Activated naive CD4-positive, alpha-beta T cell (primary cell): ENCODE measurements at regions not wholly inside any gene's neighbourhood (a gene's known extent, or its start where the extent isn't known, plus 50 kb on each side); places are given as distances from the start of the nearest gene placed in this dataset.

Experiments used
- DNase-seq, 4 experiments: peaks; one replicate each; lab custom pipeline; 2025; lab: John Stamatoyannopoulos, UW

GRCh38 chr10:47053081-47053798 lies 142.0 kb downstream of the PTPN20 start:
- no peak for DNase-seq

DNA sequence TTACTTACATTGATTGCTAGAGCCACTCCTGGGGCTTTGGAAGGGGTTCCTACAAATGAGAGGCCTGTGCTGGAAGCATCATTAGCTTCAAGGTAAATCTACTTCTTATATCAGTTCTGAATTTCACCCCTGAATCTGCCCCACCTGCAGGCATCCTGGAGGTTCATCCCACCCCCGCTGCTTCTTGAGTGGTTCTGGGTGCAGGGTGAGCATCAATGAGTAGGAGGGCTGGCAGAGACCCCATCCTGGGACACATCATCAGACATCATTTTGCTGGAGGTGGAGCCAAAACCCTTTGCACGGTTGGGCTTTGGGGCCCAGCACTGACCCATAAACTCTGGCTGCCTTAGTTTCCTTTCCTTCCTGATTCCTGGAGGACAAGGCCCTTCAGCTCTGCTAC lies 143.7 kb downstream of the PTPN20 start:
- DNase-seq: no peak

- DNase-seq: no peak
Observed at GRCh38 chr10:47055386-47056246, 144.4 kb downstream of the PTPN20 start.

DNA sequence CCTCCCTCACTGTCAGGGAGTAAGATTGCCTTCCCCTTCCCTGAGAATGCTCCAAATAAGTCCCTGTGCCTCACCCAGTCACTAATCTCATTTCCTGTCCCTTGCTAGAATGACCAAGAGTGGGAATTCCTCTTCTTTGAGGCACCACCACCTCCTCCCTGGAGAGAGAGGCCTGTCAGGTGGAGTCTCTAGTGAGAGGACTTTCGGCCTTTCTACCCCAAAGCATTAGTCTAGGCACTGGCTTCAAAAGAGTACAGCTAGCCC lies 145.0 kb downstream of the PTPN20 start:
- DNase-seq: no peak

DNA sequence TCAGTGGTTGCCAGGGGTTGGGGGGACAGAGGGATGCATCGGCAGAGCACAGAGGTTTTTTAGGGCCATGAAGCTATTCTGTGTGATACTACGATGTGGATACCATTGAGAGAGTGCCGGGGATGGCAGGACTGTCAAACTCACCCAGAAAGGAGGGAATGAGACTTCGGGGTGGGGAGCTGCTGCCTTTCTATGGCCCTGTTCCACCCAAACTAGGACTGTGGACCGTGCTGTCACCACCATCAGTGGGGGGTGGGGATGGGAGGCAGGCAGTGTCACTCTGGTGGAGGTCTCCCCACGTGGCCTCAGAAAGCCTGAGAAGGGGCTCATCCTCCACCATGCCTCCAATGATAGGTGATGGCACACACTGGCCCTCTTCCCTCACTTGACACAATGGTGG lies 146.2 kb downstream of the PTPN20 start:
- DNase-seq: no peak

GRCh38 chr10:47058032-47058702 lies 146.9 kb downstream of the PTPN20 start:
- no peak for DNase-seq

DNA sequence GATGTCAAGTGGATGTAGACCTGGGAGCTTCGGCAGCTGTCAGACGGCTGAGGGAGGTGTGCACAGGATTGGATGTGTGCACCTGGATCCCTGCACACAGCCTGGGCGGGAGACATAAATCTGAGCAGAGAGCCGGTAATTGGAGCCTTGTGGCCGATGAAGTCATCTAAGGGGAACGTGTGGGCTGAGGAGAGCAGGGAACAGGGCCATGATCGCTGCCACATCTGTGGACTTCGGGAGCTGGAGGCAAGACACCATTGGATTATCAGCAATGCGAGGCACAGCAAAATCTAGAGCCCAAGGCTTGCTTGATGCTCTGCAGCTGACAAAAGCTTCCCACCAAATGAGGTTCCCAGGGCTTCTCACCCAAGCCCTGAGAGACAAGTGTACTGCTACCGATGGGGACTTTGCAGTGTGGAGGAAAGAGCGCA lies 147.7 kb downstream of the PTPN20 start:
- no peak for DNase-seq

DNA sequence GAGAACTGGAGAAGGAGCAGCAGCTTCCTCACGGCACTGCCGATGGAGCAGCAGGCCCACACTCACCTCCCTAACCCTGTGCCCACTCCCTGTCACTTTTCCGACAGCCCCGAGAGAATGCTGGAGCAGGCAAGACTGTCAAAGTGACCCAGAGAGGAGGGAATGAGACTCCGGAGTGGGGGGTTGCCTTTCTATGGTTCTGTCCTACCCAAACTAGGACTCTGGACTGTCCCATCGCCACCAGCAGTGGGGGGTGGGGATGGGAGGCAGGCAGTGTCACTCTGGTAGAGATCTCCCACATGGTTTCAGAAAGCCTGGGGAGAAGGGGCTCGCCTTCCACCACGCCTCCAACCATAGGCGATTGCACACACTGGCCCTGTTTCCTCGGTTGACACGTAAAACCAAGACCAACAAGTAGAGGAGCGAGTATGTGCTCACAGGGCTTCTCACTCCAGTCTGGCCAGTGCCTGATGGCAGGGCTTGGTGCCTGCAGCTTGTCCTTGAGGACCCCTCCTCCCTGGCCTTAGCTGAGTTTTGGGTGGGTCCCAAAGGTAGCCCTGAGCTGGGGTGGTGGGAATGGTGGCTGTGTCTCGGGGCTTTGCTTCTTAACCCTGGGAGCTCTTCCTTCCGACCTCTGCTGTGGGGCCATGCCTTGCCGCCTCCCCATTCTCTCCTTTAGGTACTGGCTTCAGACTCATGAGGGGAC lies 148.5 kb downstream of the PTPN20 start:
- DNase-seq: no peak

DNA sequence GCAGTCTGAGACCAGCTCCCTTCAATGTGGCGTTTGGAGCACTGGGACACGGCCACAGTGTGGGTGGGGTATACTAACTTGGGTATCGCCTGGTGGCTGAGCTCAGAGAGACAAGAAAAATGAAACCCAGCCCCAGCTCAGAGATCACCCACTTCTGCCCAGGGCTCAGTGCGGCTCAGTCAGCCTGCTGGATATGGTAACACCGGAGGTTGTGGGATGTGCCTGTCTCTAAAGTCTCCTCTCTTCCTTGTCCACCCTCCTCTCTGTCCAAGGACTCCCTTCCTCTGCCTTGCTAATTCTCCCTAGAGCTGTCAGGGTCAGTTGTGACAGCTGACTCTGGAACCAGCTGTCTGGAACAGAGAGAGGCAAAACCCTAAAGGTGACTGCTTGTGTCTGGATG lies 149.1 kb downstream of the PTPN20 start:
- DNase-seq: no peak

DNA sequence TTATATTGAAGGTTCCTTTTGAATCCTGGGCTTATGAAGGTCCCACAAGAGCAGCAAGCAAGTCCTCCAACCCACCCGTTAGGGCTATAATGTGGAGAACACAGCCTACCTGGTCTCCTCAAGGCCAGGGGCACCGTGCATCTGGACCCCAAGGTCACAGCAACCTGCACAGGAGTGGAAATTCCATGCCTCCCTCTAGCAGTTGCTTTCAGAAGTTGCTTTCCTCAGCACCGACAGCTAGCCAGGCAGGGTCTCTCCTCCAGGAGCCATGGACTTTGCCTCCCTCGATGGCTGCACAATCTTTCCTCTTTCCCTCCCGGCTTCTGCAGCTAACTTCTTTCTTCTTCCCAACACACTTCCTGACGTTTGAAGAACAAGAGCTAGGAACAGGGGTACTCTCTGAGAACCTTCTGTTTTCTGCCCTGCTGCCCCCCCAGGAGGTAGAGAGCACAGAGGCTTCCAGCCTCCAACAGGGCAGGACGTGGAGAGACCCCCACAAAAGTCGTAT lies 149.8 kb downstream of the PTPN20 start:
- DNase-seq: no peak

DNA sequence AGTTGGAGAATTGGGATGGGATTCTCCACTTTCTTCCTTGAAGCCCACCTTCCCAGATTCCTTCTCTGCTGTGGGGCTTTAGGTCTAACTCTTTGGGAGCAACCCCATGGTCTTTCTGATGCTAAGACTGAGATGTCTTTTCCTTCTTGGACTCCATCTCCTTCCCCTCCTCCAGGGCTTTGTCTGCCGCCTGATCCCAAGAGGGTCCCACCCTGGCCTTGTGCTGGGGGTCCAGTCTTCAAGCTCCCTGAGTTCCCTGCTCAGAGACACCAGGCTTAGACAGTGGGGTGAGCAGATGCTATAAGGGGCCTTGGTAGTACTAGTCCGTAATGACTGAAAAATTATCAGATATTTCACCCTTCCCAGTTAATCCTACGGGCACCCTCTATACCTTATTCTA lies 150.5 kb downstream of the PTPN20 start:
- no peak for DNase-seq

DNA sequence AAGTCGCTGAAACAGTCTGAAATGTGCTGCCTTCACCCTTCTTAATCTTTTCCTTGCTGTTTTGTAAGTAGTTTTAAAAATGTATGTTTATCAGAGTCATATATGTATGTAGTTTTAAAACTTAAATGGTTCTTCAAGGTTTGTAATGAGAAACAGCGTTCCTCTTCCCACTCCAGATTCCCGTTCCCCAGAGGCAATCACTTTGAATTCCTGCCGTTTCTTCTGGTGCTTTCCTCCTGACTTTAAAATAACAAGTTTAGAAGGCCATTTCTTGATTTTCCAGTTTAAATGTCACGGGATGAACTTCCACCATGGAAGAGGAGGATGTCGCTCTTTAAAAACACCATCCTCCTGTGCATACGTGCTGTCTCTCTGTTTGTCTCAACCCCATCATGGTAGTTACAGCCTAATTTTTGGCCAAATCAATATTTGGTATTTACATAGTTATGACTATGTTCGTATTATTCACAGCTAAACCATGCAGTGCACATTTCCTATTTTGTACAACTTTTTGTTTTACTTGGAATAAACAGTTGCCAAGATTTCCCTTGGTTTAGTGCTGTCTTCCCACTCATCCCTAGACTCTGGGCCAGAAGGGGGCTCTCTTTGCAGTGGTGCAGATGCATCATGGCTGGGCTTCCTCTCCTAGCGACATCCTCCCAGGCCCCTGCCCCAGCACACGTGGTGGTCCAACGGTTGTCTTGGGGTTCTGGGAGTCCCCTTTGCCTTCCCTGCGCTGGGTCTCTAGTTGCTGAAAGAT lies 151.4 kb downstream of the PTPN20 start:
- no peak for DNase-seq

DNA sequence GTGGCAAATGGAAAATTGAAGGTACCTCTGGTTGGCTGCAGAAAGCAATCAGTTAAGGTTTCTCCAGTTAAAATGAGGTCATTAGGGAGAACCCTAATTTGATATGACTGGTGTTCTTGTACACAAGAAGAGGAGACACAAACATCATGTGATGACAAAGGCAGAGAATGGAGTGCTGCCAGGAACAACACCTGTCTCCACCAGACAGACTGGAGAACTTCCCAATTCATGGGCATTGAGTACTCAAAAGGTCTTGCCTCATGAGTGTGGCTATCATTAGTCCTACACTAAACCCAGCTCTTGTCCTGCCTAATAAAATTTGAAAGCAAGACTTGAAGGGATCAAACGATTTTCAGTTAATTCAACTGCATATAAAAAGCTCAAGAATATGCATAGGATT lies 152.6 kb downstream of the PTPN20 start:
- no peak for DNase-seq

GRCh38 chr10:47065903-47066302 lies 154.7 kb downstream of the PTPN20 start:
- DNase-seq: no peak

- no peak for DNase-seq
Observed at GRCh38 chr10:47067949-47068940, 157.0 kb downstream of the PTPN20 start.

DNA sequence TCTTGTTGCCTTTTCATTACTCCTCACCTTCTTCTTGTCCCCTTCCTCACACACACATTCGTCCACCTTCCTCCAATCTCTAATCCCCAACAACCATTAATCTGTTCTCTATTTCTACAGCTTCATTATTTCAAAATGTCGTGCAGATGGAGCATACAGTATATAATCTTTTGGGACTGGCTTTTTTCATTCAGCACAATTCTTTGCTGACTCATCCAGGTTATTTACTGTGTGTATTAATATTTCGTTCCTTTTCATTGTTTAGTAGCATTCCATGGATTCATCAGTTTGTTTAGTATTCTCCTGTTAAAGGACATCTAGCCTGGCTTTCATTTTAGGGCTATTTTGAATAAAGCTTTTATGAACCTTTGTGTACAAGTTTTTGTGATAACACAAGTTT lies 159.3 kb downstream of the PTPN20 start:
- DNase-seq: no peak

GRCh38 chr10:47071891-47072290 lies 160.7 kb downstream of the PTPN20 start:
- no peak for DNase-seq

DNA sequence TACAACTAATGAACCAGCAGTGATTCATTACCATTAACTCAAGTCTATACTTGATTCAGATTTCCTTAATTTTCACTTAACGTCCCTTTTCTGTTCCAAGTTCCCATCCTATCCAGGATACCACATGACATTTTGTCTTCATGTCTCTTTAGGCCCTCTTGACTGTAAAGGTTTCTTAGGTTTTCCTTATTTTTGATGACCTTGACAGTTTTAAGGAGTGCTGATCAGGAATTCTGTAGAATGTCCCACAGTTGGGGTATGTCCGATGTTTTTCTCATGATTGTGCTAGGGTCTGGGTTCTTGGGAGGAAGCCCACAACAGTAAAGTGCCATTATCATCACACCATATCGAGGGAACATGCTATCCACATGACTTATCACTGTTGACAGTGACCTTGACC lies 162.7 kb downstream of the PTPN20 start:
- no peak for DNase-seq

GRCh38 chr10:47076949-47077361 lies 165.7 kb downstream of the PTPN20 start:
- no peak for DNase-seq

DNA sequence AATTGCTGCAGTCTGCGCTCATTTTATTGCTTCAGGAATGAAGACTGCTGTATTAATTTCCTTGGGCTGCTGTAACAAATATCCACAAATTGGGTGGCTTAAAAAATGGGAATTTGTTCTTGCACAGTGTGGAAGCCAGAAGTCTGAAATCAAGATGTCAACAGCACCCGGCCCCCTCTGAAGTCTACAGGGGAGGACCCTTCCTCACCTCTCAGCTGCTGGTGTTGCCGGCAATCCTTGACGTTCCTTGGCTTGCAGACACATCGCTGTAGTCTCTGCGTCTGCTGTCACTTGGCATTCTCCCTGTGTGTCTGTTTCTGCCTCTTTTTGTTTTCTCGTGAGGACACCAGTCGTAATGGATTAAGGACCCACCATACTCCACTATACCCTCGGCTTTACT lies 166.2 kb downstream of the PTPN20 start:
- DNase-seq: no peak
